Stimulated activated CD4-positive, alpha-beta T cell treated with anti-CD3 and anti-CD28 coated beads, Interleukin-12 subunit alpha, Interleukin-12 subunit beta, amount 100 ng/mL, for 48 hours (primary cell): ENCODE measurements at regions not wholly inside any gene's neighbourhood (a gene's known extent, or its start where the extent isn't known, plus 50 kb on each side); places are given as distances from the start of the nearest gene placed in this dataset.
"Not testable (repeated sequence)": the region's sequence is repeated elsewhere in the genome, so short reads cannot be mapped to it uniquely, and the experiment has no call there.

Experiments
- DNase-seq, 3 donors: peaks; one replicate each; pipeline ENCODE4 v3.0.0-alpha.2; 2020; ENCODE audit warnings: low read depth in 2 of 3, low spot score in 1 of 3

DNA sequence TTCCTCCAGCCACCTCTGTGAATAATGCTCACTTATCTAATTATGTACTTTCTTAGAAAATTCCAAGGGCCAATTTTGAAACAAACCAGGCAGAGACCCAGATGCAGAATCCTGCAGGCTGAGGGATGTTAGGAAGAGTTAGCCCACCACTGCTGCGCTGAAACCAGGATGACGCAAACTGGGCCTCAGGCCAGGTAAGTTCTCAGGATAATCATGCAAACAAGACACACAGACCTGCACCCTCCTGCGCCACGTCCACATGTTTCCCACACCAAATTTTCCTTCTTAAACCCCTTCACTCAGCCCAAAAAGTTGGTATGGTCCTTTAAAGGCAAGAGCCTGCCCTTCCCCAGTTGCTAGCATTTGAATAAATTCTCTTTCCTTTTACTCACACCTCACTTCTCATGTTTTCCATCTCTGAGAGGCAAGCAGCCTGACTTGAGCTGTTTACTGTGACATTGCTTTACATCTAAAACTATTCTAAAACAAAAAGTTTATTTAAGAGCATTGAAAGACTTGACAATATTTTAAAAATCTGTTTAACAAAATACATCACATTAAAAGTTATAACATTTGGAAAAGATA, 887.1 kb downstream of the LRRIQ3 start:
- no peak for DNase-seq

DNA sequence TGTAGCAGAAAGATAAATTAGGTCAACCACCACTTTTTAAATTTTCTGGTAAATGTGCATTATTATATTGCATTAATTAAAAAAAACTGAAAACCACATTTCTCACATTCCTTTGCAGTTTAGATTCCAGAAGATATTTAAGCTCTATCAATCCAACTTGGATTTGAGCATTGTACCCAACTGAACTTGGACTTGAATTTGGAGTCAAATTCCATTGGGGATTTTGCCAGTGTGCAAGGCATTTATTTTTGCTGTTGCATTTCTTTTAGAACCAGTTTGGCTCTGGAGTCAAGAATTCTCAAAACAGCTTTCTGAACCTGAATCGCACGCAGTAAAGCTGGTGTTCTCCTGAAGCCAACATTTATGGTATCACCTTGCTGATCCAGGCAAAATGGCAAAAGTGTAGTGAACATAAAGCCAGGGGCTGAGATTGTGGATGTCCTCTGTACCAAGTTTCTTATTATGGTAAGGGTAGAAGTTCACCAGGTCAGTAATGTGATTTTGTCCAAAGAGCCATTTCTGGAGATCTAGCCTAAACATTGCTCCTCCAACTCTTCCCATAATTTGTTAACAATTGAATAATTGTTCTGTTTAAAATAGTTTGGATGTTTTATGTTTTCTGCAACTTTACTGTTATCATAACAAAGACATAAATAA, 890.9 kb downstream of the LRRIQ3 start:
- no peak for DNase-seq

DNA sequence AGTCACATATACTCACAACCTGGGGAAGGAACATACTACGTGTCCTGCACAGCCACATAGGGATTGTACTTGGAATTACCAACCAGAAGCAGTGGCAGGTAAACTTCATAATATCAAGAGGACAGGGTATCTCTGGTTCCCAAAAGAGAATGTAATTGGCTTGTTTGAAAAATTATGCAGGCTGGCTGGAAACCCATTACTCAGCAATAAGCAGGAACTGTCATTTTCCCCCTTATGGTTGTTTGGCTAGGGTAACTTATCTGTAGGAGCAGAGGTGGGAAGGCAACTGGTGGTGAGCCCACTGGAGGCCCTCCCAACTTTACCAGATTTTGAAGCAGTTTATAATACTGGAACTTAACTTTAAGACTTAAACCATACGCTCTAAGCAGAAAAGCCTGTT, 924.1 kb downstream of the LRRIQ3 start:
- DNase-seq = no peak

DNA sequence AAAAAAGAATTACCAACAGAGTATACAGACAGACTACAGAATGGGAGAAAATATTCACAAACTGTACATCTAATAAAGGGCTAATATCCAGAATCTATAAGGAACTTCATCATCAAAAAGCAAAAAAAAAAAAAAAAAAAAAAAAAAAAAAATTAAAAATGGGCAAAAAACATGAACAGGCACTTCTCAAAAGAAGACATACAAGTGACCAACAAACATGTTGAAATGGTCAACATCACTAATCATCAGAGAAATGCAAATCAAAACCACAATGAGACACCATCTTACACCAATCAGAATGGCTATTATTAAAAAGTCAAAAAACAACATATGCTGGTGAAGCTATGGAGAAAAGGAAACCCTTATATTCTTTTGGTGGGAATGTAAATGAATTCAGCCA, 952.8 kb downstream of the LRRIQ3 start:
- DNase-seq = not testable (repeated sequence)

DNA sequence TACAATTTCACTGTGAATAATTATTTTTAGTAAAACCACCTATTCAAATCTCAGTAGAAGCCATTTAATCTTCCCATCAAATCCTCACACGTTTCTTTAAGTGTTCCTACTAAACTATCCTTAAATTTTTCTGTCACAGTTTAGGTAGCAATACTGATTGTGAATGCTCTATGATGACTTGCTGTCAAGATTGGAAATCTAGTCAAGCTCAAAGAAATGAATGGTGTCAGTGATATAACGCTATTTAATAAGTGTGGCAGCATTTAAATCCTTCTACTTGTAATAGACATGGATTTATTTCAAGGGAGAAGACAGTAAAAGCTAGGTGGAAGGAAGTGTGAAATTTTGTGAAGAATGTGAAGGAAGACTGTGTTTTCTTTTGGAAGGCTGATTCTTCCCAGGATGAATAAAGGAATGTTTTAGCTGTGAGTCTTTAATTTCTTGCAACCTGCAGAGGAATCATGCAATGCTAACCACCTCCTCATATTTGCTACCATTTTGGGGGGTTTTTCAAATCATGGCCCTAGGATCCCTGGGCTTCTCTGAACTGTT, 936.7 kb upstream of the NEGR1 start:
- no peak for DNase-seq

DNA sequence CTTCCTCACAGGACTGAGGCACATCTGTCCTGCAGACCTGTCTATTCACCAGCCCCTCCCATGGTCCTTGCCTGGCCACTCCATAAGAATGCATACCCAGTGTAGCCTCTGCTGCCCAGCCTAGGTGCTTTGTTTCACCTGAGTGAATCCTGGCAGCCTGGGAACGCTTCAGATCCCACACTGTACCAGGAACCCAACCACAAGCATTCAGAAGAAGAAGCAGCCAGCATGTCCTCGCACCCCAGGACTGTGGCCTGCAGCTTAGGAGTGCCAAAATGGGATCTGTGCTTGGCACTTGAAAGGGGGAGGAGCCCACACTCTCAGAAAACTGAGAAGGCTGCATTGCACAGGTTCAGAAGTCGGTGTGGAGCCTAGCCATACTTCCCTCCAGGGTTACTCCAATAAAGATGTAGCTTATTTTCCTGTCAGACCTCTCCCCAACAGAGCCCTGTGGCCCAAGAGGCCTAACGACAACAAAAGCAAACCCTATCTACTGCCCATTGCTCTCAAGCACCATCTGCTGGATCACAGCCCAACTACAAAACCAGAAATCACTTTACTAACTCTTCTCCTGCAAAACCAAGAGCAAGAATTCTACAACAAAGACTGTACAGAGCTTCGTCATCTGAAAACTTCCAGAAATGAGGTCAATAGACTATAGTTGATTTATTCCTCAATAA, 923.1 kb upstream of the NEGR1 start:
- no peak for DNase-seq

DNA sequence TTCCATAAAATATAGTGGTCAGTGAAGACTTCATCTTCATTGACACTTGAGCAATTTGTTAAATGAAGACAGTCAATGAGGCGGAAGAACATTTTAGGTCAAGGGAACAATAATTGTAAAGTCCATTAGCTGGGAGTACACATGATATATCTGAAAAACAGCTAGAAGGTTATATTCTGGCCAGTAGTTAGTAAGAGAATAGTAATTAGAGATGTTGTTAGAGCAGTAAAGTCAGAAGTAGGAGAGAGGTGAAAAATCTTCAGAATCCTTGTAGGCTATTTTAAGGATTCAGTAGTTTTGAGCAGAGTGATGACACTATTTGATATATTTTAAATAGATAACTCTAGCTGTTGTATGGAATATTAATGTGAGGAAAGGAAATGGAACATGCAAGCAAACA, 915.6 kb upstream of the NEGR1 start:
- no peak for DNase-seq

DNA sequence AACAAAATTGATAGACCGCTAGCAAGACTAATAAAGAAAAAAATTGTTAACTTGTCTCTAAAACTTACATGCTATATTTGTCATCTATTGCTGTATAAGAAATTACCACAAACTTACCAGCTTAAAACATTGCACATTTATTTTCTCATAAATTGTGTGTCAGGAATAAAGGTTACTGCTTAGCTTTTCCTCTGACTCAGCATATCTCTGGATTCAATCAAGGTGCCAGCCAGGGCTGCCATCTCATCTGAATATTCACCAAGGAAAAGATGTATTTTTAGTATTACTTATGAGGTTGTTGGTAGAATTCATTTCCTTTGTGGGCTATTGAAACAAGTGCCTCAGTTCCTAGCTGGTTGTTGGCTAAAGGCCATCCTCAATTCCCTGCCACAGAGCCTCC, 912.6 kb upstream of the NEGR1 start:
- DNase-seq = no peak

DNA sequence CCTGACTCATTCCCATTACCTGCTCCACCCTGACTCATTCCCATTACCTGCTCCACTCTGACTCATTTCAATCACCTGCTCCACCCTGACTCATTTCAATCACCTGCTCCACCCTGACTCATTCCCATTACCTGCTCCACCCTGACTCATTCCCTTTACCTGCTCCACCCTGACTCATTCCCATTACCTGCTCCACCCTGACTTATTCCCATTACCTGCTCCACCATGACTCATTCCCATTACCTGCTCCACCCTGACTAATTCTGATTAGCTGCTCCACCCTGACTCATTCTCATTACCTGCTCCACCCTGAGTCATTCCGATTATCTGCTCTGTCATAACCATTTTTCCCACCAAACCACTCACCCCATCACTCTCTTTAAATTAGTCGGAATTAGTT, 901.2 kb upstream of the NEGR1 start:
- not testable (repeated sequence) for DNase-seq

DNA sequence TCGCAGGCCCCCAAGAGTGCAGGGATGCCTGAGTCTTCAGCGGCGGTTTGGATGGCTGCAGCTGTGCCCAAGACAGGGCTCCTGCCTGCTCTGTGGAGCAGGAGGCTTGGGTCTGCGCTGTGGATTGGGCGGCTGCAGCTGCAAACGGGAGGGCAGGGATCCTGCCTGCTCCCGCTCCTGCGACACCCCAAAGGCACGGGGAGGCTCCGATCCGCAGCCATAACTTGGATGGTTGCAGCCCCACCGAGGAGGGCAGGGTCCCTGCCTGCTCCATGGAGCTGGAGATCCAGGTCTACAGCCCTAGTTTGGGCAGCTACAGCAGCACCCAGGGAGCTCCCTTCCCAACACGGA, 898.8 kb upstream of the NEGR1 start:
- DNase-seq = no peak

DNA sequence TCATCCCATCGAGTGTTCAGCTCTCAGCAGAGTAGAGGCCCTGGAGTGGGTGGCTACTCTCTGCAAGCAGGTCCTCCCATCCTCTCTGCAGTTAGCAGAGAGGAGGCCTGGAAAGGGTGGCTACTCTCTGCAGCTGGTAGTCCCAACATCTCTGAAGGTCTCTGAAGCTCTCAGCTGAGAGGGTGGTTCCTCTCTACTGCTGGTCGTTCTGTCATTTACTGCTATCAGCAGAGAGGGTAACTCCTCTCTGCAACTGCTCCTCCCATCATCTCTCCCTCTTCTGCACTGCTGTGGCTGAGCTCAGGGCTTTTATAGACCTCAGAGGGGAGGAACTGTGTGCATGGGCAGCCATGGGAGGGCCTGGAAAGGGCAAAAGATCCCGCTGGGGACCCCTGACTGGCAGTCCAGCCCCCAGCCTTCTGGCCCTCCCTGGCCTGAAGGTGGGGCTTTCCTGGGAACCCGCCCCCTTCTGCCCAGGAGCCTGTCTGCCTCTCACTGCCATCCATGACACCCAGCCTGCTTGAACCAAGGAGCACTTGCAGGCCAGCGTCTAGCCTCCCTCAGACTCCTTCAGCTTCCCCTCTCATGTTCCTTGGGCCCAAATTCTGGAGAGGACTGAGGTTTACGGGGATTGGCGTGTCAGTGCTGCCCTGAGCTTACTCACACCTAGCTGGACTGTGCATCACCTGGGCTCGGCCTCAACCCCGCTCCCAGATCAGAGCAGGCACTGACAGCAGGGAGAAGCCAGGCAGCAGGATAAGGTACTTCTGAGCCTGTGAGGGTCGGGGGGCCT, 898.3 kb upstream of the NEGR1 start:
- DNase-seq = no peak

DNA sequence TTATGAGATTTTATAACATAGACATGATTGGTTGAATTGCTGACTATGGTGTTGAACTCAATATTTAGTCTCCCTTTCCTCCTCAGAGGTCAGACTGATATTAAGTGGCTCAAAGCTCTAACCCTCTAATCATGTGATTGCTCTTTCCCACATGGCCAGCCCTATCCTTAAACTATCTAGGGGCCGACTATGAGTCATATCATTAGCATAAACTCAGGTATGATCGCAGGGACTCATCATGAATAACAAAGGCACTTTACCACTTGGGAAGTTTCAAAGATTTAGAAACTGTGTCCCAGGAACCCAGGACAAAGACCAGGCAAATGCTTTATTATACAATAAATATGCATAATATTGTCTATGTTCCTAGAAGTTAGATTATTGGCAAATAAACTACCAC, 894.6 kb upstream of the NEGR1 start:
- no peak for DNase-seq

DNA sequence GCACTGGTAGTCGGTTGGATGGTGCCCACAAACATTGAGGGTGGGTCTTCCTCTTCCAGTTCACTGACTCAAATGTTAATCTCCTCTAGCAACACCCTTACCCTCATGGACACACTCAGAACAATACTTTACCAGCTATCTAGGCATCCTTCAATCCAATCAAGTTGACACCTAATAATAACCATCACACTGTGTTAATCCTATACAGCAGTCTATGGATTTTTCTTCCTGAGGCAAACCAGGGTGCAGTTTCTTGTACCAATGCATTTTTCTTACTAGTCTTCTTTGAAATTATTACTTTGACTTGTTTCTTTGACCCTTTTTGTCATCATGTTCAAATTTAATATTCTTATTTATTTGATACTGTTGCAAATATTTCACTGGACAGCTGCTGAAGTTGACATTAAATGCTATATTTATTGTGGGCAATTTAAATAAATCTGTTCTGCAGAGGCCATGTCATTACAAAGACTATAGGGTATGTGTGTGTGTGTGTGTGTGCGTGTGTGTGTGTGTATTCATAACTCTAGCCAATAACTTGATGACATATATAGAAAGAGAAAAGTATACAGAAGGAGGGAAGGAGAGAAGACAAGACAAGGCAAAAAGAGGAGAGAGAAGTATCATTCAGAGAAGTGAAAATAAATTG, 884.8 kb upstream of the NEGR1 start:
- no peak for DNase-seq

DNA sequence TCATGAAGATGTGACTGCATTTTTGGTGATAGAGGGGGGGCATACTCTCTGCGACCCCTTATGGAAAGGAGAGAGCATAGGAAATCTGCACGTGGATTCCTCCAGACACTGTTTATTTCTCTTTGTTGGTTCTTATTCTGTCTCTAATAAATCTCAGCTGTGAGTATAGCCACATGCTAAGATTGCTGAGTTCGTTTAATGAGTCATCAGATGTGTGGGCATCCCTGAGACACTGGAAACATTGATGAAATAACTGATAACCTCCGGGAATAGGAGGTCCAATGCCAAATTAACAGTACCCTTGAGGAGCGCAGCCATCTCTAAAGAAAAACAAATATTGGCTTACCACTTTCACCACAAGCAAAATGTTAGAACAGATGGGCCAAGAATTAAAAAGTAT, 880.2 kb upstream of the NEGR1 start:
- no peak for DNase-seq

DNA sequence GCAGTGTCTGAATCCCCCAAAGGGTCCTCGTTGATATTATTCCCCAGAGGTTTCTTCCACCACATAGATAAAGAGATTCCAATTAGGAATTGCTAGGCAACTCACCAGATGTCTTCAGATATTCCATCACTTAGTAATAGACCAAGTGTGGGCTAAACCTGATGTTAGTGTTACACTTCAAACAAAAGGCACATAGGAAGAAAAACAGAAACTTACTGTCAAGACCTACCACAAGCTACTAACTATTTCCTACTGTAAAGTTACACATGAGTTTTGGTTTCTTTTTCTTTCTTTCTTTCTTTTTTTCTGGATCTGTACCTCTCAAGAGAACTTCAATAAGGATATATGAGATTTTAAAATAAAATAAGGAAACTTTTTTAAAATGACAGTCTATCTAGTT, 879.1 kb upstream of the NEGR1 start:
- no peak for DNase-seq

DNA sequence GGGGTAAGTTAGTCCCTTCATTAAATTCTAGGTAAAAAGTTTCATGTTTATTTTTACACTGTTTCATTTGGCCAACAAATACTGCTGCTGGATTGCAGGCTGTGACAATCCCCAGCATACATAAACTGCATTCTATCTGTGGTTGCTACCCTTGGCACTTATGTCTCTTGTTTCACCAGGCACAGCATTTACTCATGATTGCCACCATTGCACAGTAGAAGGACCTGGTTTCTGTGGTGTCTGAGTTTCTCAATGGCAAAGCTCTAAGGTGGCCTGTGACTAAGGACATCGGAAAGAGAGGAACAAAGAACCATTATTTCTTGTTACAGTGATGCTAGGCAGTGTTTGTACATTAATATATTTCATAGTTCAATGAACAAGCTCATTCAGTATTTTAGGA, 878.4 kb upstream of the NEGR1 start:
- DNase-seq = no peak

DNA sequence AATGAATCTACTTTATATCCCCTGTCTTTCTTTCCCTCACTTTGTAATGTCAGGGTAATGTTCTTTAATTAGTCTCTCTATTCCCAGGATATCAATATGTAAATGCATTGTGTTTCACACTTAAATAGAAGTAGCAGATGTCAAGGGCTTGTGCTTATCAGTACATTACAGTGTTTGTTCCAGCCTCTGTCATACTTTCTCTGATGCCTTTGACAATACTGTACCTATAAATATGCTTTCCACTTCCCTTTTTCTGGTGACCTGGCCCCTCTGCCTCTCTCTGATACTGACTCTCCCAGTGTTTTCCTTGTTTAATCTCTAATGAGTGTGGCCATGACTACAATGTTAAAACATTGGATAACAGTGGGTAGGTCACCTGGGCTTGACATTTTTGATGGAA, 862.0 kb upstream of the NEGR1 start:
- no peak for DNase-seq

DNA sequence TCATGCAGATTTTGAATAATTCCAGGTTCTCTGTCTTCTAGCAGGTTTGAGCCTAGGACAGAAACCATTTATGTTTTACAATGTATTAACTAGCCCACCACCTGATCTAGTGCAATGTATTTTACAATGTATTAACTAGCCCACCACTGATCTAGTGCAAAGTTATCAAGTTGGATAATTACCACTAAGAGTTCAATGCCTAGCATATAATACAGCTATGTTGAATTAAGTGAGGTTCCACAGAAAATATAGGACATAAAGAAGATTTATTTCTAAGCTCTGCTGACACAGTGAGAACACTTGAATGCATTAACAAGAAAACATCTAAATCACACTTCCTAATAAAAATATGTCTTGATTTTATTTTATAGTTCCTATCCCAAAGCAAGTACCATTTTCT, 854.6 kb upstream of the NEGR1 start:
- DNase-seq = no peak

DNA sequence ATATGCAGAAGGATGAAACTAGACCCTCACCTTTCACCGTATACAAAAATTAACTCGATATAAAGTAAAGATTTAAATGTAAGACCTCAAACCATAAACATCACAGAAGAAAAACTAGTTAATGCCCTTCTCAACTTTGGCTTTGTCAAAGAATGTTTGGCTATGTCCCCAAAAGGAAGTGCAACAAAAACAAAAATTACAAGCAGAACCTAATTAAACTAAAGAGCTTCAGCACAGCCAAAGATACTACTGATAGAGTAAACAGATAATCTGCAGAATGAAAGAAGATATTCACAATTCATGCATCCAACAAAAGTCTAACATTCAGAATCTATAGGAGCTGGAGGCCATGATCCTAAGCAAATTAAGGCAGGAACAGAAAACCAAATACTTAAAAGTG, 824.6 kb upstream of the NEGR1 start:
- no peak for DNase-seq

DNA sequence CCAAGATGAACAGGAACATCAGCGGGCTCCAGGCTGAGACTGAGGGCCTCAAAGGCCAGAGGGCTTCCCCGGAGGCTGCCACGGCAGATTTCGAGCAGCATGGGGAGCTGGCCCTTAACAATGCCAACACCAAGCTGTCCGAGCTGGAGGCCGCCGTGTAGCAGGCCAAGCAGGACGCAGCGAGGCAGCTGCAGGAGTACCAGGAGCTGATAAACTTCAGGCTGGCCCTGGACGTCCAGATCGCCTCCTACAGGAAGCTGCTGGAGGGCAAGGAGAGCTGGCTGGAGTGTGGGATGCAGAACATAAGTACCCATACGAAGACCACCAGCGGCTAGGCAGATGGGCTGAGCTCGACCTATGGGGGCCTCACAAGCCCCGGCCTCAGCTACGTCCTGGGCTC, 823.4 kb upstream of the NEGR1 start:
- DNase-seq = no peak

DNA sequence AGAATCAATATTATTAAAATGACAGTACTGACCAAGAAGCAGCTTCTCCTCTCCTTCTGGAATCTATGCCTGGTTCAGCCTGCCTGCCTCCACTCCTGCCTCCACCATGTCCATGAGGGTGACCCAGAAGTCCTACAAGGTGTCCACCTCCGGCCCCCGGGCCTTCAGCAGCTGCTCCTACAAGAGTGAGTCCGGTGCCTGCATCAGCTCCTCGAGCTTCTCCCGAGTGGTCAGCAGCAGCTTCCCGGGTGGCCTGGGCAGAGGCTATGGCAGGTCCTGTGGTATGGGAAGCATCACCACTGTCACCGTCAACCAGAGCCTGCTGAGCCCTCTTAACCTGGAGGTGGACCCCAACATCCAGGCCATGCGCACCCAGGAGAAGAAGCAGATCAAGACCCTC, 822.4 kb upstream of the NEGR1 start:
- no peak for DNase-seq
